ENCODE measurements at regions not wholly inside any gene's neighbourhood (a gene's known extent, or its start where the extent isn't known, plus 50 kb on each side); places are given as distances from the start of the nearest gene placed in this dataset.

- Histone ChIP-seq H3K9me3 (no peaks in the 10 kb centered on the region), H3K36me3 (no peaks in the 10 kb centered on the region), H3K4me3 (ENCODE audit: low read depth, low read length) (no peak overlapping the region), H3K4me1 (0 out of 2 replicates have a peak, but pooled peaks cover 4% of the 10 kb centered on the region), H3K27me3 (no peaks in the 10 kb centered on the region)
- peak; percentile 68 for DNase-seq
- TF ChIP-seq CTCF (IDR thresholded peaks at IDR 0.05; ENCODE audit: low read depth, low read length), result peak; percentile 94
Measured at GRCh38 chr1:199113265-199113869, 474.5 kb downstream of the PTPRC start.

- Histone ChIP-seq H3K36me3 (no peaks in the 10 kb centered on the region), H3K9me3 (no peaks in the 10 kb centered on the region), H3K4me1 (0 out of 2 replicates have a peak, but pooled peaks cover 4% of the 10 kb centered on the region), H3K4me3 (ENCODE audit: low read depth, low read length) (no peak overlapping the region), H3K27me3 (no peaks in the 10 kb centered on the region)
- no peak for TF ChIP-seq CTCF (IDR thresholded peaks at IDR 0.05; ENCODE audit: low read depth, low read length)
- no peak for DNase-seq
Measured at GRCh38 chr1:199116488-199116887, 477.6 kb downstream of the PTPRC start.

GRCh38 chr1:199121047-199121446 is 482.2 kb downstream of the PTPRC start:
- DNase-seq, result no peak
- H3K36me3 ChIP-seq, result no peaks in the 10 kb centered on the region
- H3K4me3 ChIP-seq (ENCODE audit: low read depth, low read length), result no peak overlapping the region
- H3K9me3 ChIP-seq, result no peaks in the 10 kb centered on the region
- peaks cover 11% of the 10 kb centered on the region; the same call in 1 of the 2 replicates for H3K4me1 ChIP-seq
- no peak for TF ChIP-seq CTCF (IDR thresholded peaks at IDR 0.05; ENCODE audit: low read depth, low read length)
- H3K27me3 ChIP-seq, result no peaks in the 10 kb centered on the region

GRCh38 chr1:199122085-199122484 is 483.2 kb downstream of the PTPRC start:
- H3K36me3 ChIP-seq, result no peaks in the 10 kb centered on the region
- no peak for TF ChIP-seq CTCF (IDR thresholded peaks at IDR 0.05; ENCODE audit: low read depth, low read length)
- no peaks in the 10 kb centered on the region for H3K27me3 ChIP-seq
- H3K9me3 ChIP-seq, result no peaks in the 10 kb centered on the region
- H3K4me1 ChIP-seq, result peaks cover 11% of the 10 kb centered on the region; the same call in 1 of the 2 replicates
- H3K4me3 ChIP-seq (ENCODE audit: low read depth, low read length), result no peak overlapping the region
- DNase-seq, result no peak

GRCh38 chr1:199122532-199123311 is 483.9 kb downstream of the PTPRC start:
- no peak for TF ChIP-seq CTCF (IDR thresholded peaks at IDR 0.05; ENCODE audit: low read depth, low read length)
- Histone ChIP-seq H3K4me1 (peaks cover 11% of the 10 kb centered on the region; the same call in 1 of the 2 replicates), H3K4me3 (ENCODE audit: low read depth, low read length) (no peak overlapping the region), H3K27me3 (no peaks in the 10 kb centered on the region), H3K9me3 (no peaks in the 10 kb centered on the region), H3K36me3 (no peaks in the 10 kb centered on the region)
- no peak for DNase-seq

GRCh38 chr1:199123615-199124014 is 484.8 kb downstream of the PTPRC start:
- no peak for DNase-seq
- no peaks in the 10 kb centered on the region for H3K36me3 ChIP-seq

More at GRCh38 chr1:199123615-199124014, 484.8 kb downstream of the PTPRC start:
- H3K27me3 ChIP-seq, result no peaks in the 10 kb centered on the region
- H3K4me3 ChIP-seq (ENCODE audit: low read depth, low read length), result no peak overlapping the region
- H3K4me1 ChIP-seq, result peaks cover 11% of the 10 kb centered on the region; the same call in 1 of the 2 replicates
- TF ChIP-seq CTCF (IDR thresholded peaks at IDR 0.05; ENCODE audit: low read depth, low read length), result no peak
- H3K9me3 ChIP-seq, result no peaks in the 10 kb centered on the region

Measured in BE2C (cell line).